HL-60 (cell line): ENCODE measurements at regions not wholly inside any gene's neighbourhood (a gene's known extent, or its start where the extent isn't known, plus 50 kb on each side); places are given as distances from the start of the nearest gene placed in this dataset.

Experiments used
- SPI1 ChIP-seq: IDR thresholded peaks from 2 replicates; pipeline ENCODE4 v1.6.1; 2012; ENCODE audit warnings: low read depth, mild to moderate bottlenecking, borderline replicate concordance
- TF ChIP-seq, protein P1 (sequence below): IDR thresholded peaks from one replicate; pipeline ENCODE4 v1.5.1; 2011; ENCODE audit warnings: low read length, control low read depth, inconsistent platforms; ENCODE audit not compliant: insufficient read depth
- TF ChIP-seq, protein P2 (sequence below): IDR thresholded peaks from 2 replicates; pipeline ENCODE4 v1.6.1; 2012; ENCODE audit warnings: low read depth; ENCODE audit not compliant: insufficient replicate concordance

DNA sequence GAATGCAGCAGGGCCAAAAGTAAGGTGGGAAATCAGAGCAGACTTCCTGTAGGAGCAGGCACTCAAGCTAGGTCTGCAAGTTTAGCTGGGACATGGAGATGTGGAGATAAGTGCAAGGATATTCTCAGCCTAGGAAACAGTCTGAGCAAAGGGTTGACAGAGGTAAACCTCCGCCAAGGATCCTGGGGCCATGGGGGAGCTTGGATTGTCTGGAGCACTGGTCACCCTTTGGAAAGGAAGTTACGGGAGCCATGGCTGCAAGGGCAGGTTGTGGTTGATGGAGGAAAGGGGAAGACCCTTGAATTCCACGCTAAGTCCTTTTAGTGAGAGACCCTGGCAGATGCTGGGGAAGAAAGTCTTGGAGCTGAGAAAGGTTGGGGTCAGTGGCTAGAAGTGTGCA, 150.9 kb downstream of the PTPRU start:
- no peak for TF ChIP-seq SPI1
- TF ChIP-seq, protein P1, sequence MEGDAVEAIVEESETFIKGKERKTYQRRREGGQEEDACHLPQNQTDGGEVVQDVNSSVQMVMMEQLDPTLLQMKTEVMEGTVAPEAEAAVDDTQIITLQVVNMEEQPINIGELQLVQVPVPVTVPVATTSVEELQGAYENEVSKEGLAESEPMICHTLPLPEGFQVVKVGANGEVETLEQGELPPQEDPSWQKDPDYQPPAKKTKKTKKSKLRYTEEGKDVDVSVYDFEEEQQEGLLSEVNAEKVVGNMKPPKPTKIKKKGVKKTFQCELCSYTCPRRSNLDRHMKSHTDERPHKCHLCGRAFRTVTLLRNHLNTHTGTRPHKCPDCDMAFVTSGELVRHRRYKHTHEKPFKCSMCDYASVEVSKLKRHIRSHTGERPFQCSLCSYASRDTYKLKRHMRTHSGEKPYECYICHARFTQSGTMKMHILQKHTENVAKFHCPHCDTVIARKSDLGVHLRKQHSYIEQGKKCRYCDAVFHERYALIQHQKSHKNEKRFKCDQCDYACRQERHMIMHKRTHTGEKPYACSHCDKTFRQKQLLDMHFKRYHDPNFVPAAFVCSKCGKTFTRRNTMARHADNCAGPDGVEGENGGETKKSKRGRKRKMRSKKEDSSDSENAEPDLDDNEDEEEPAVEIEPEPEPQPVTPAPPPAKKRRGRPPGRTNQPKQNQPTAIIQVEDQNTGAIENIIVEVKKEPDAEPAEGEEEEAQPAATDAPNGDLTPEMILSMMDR: no peak
- TF ChIP-seq, protein P2, sequence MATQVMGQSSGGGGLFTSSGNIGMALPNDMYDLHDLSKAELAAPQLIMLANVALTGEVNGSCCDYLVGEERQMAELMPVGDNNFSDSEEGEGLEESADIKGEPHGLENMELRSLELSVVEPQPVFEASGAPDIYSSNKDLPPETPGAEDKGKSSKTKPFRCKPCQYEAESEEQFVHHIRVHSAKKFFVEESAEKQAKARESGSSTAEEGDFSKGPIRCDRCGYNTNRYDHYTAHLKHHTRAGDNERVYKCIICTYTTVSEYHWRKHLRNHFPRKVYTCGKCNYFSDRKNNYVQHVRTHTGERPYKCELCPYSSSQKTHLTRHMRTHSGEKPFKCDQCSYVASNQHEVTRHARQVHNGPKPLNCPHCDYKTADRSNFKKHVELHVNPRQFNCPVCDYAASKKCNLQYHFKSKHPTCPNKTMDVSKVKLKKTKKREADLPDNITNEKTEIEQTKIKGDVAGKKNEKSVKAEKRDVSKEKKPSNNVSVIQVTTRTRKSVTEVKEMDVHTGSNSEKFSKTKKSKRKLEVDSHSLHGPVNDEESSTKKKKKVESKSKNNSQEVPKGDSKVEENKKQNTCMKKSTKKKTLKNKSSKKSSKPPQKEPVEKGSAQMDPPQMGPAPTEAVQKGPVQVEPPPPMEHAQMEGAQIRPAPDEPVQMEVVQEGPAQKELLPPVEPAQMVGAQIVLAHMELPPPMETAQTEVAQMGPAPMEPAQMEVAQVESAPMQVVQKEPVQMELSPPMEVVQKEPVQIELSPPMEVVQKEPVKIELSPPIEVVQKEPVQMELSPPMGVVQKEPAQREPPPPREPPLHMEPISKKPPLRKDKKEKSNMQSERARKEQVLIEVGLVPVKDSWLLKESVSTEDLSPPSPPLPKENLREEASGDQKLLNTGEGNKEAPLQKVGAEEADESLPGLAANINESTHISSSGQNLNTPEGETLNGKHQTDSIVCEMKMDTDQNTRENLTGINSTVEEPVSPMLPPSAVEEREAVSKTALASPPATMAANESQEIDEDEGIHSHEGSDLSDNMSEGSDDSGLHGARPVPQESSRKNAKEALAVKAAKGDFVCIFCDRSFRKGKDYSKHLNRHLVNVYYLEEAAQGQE: no peak
